SK-N-SH (cell line): ENCODE measurements at regions not wholly inside any gene's neighbourhood (a gene's known extent, or its start where the extent isn't known, plus 50 kb on each side); places are given as distances from the start of the nearest gene placed in this dataset.

Experiments used
- CTCF ChIA-PET: fragments of 300-600, 350-600 bp; formaldehyde crosslinking; extraction: SDS; loops from one replicate; lab custom pipeline; 2021; lab: Yijun Ruan, JAX
- POLR2A ChIA-PET: fragments of 350-600 bp; sonication (Branson Sonifier 250); formaldehyde crosslinking; extraction: SDS; loops from one replicate; lab custom pipeline; 2020; ENCODE audit warnings: antibody characterized with exemption, inconsistent platforms; lab: Yijun Ruan, JAX
- DNase-seq: peaks from one replicate; pipeline ENCODE4 v3.0.0; 2012
- H2AFZ ChIP-seq: fragments of 200-600 bp; sonication (generic); 2 replicates; pipeline ENCODE4 v1.8.1; 2016; ENCODE audit warnings: antibody characterized with exemption, mild to moderate bottlenecking, low read depth
- H3F3A ChIP-seq: fragments of 200-600 bp; sonication (generic); replicated peaks from 2 replicates; pipeline ENCODE3; 2016; ENCODE audit warnings: antibody characterized with exemption, mild to moderate bottlenecking; ENCODE audit not compliant: insufficient read depth
- H3K27ac ChIP-seq, 2 experiments: fragments of 200-500 bp in 1 of 2; fragments of 200-600 bp in 1 of 2; sonication (Bioruptor generic) in 1 of 2; sonication (generic), shearing (Covaris generic) in 1 of 2; 2 replicates each; pipeline versions ENCODE4 v1.5.1 to v1.6.1; 2014 to 2016; ENCODE audit warnings: low read depth in 2 of 2, inconsistent platforms in 1 of 2, low read length in 1 of 2, mild to moderate bottlenecking in 1 of 2, mixed read lengths in 1 of 2
- H3K27me3 ChIP-seq: fragments of 200-600 bp; sonication (generic), shearing (Covaris generic); 2 replicates; pipeline ENCODE4 v1.6.1; 2016; ENCODE audit warnings: mixed run types; ENCODE audit not compliant: insufficient read depth
- H3K36me3 ChIP-seq, 2 experiments: fragments of 200-500 bp in 1 of 2; fragments of 200-600 bp in 1 of 2; sonication (Bioruptor generic) in 1 of 2; sonication (generic) in 1 of 2; replicated peaks in 1 of 2; 2 replicates each; pipeline versions ENCODE3 to v1.5.1; 2014 to 2016; ENCODE audit warnings: low read length in 1 of 2, mild to moderate bottlenecking in 1 of 2; ENCODE audit not compliant: insufficient read depth in 2 of 2, control insufficient read depth in 1 of 2
- H3K4me1 ChIP-seq, 2 experiments: fragments of 200-500 bp in 1 of 2; fragments of 200-600 bp in 1 of 2; sonication (Bioruptor generic) in 1 of 2; sonication (generic), shearing (Covaris generic) in 1 of 2; 2 replicates each; pipeline versions ENCODE4 v1.5.1 to v1.6.1; 2014 to 2016; ENCODE audit warnings: low read depth in 1 of 2, low read length in 1 of 2, mixed run types in 1 of 2; ENCODE audit not compliant: insufficient read depth in 2 of 2, control insufficient read depth in 1 of 2
- H3K4me2 ChIP-seq: fragments of 200-600 bp; sonication (generic), shearing (Covaris generic); 2 replicates; pipeline ENCODE4 v1.6.1; 2017; ENCODE audit warnings: mixed run types
- H3K4me3 ChIP-seq, 2 experiments: fragments of 200-500 bp in 1 of 2; fragments of 200-600 bp in 1 of 2; sonication (Bioruptor generic) in 1 of 2; sonication (generic), shearing (Covaris generic) in 1 of 2; 2 replicates each; pipeline versions ENCODE4 v1.5.1 to v1.8.1; 2014 to 2016; ENCODE audit warnings: low read depth in 2 of 2, inconsistent platforms in 1 of 2, low read length in 1 of 2, mild to moderate bottlenecking in 1 of 2, mixed read lengths in 1 of 2, moderate library complexity in 1 of 2
- H3K79me2 ChIP-seq: fragments of 200-600 bp; sonication (generic); 2 replicates; pipeline ENCODE4 v1.8.1; 2017; ENCODE audit warnings: mild to moderate bottlenecking; ENCODE audit not compliant: insufficient read depth
- H3K9ac ChIP-seq: fragments of 200-600 bp; sonication (generic); 2 replicates; pipeline ENCODE4 v1.6.1; 2017; ENCODE audit warnings: mixed run types
- H3K9me2 ChIP-seq: fragments of 200-600 bp; sonication (generic); 2 replicates; pipeline ENCODE4 v1.6.1; 2017; ENCODE audit warnings: mixed run types
- H3K9me3 ChIP-seq: fragments of 200-600 bp; sonication (generic); 2 replicates; pipeline ENCODE4 v1.6.1; 2017; ENCODE audit warnings: mixed run types, mild to moderate bottlenecking, moderate library complexity
- H4K20me1 ChIP-seq: fragments of 200-600 bp; sonication (generic); 2 replicates; pipeline ENCODE4 v1.6.1; 2017; ENCODE audit warnings: mild to moderate bottlenecking, mixed run types; ENCODE audit not compliant: insufficient read depth
- ELF1 ChIP-seq: IDR thresholded peaks from 2 replicates; pipeline ENCODE4 v1.4.0; 2012
- EZH2phosphoT487 ChIP-seq: fragments of 200-600 bp; sonication (generic); IDR thresholded peaks from 2 replicates; pipeline ENCODE4 v1.6.1; 2017; ENCODE audit warnings: low read depth, mixed run types, mild to moderate bottlenecking, antibody characterized with exemption, moderate library complexity, borderline replicate concordance
- FOXJ3 ChIP-seq: sonication (generic); formaldehyde crosslinking; IDR thresholded peaks from 2 replicates; pipeline ENCODE4 v1.5.1; 2020; ENCODE audit warnings: mild to moderate bottlenecking, missing genetic modification reagents
- GABPA ChIP-seq: IDR thresholded peaks from 2 replicates; pipeline ENCODE4 v1.4.0; 2012; ENCODE audit warnings: low read depth, mild to moderate bottlenecking
- GATA2 ChIP-seq: sonication (generic); formaldehyde crosslinking; IDR thresholded peaks from 2 replicates; pipeline ENCODE4 v1.5.0; 2020; ENCODE audit warnings: mild to moderate bottlenecking, missing genetic modification reagents
- JUND ChIP-seq: IDR thresholded peaks from 2 replicates; pipeline ENCODE4 v1.4.0; 2012
- NRF1 ChIP-seq: IDR thresholded peaks from 2 replicates; pipeline ENCODE4 v1.6.1; 2012; ENCODE audit warnings: low read depth, mild to moderate bottlenecking, low read length
- PBX3 ChIP-seq: IDR thresholded peaks from 2 replicates; pipeline ENCODE4; 2012
- RAD21 ChIP-seq: IDR thresholded peaks from 2 replicates; pipeline ENCODE4 v1.6.1; 2012; ENCODE audit warnings: mild to moderate bottlenecking, low read length
- RCOR1 ChIP-seq: fragments of 150-350 bp; IDR thresholded peaks from 2 replicates; pipeline ENCODE4 v1.6.1; 2017; ENCODE audit warnings: antibody characterized with exemption, low read length
- REST ChIP-seq: IDR thresholded peaks from 2 replicates; pipeline ENCODE4 v1.6.1; 2012; ENCODE audit warnings: mild to moderate bottlenecking, low read depth, low read length, moderate library complexity
- RFX5 ChIP-seq: IDR thresholded peaks from 2 replicates; pipeline ENCODE4 v1.6.1; 2012; ENCODE audit warnings: mild to moderate bottlenecking, improper control_type of control experiment, low read length
- RXRA ChIP-seq: IDR thresholded peaks from 2 replicates; pipeline ENCODE4 v1.4.0; 2012; ENCODE audit warnings: low read depth, mild to moderate bottlenecking, borderline replicate concordance
- USF2 ChIP-seq: fragments of 150-350 bp; IDR thresholded peaks from 2 replicates; pipeline ENCODE4 v1.6.1; 2017; ENCODE audit warnings: antibody characterized with exemption, low read length, low read depth, borderline replicate concordance
- YY1 ChIP-seq: IDR thresholded peaks from 2 replicates; pipeline ENCODE4 v1.4.0; 2012; ENCODE audit warnings: low read depth, mild to moderate bottlenecking
- ZBTB33 ChIP-seq: IDR thresholded peaks from 2 replicates; pipeline ENCODE4 v1.4.0; 2012; ENCODE audit warnings: low read depth, borderline replicate concordance
- WGBS: methylation state at CpG from one replicate; pipeline ENCODE4 v1.1.6; 2017; ENCODE audit warnings: low lambda C conversion rate; 5-methylcytosine and 5-hydroxymethylcytosine counted together

- Histone ChIP-seq H3K9ac (no peak overlapping the region), H3F3A (no peaks in the 10 kb centered on the region), H3K4me1 (peaks cover 0 to 5% of the 10 kb centered on the region in 2 experiments; a peak in 3 of 4 replicates), H3K4me3 (no peak overlapping the region), H2AFZ (no peak overlapping the region), H3K27me3 (no peaks in the 10 kb centered on the region), H3K4me2 (no peak overlapping the region), H3K79me2 (peaks cover 17% of the 10 kb centered on the region), H3K9me2 (no peaks in the 10 kb centered on the region), H3K27ac (no peak overlapping the region), H3K9me3 (no peaks in the 10 kb centered on the region), H4K20me1 (0 out of 2 replicates have a peak, but pooled peaks cover 9% of the 10 kb centered on the region), H3K36me3 (peaks cover 0 to 17% of the 10 kb centered on the region in 2 experiments)
- POLR2A ChIA-PET, result no interaction called here
- no peak for TF ChIP-seq RFX5
- TF ChIP-seq PBX3, result no peak
- TF ChIP-seq USF2, result no peak
- no peak for TF ChIP-seq ELF1
- TF ChIP-seq REST, result no peak
- TF ChIP-seq YY1, result no peak
- no peak for TF ChIP-seq ZBTB33
- DNase-seq, result no peak
- CTCF ChIA-PET, result no interaction called here
- 75% methylated on average over 4 of the region's 4 CpGs for WGBS
Measured at GRCh38 chr13:74026753-74027152, 107.5 kb downstream of the KLF12 start.

GRCh38 chr13:74025369-74025768 lies 108.8 kb downstream of the KLF12 start:
- Histone ChIP-seq H3K4me3 (no peak overlapping the region), H3K27ac (no peak overlapping the region), H3F3A (no peaks in the 10 kb centered on the region), H4K20me1 (0 out of 2 replicates have a peak, but pooled peaks cover 9% of the 10 kb centered on the region), H3K9me2 (no peaks in the 10 kb centered on the region), H3K79me2 (peaks cover 17% of the 10 kb centered on the region), H3K4me2 (no peak overlapping the region), H3K9ac (no peak overlapping the region), H3K27me3 (no peaks in the 10 kb centered on the region), H2AFZ (no peak overlapping the region), H3K9me3 (no peaks in the 10 kb centered on the region), H3K4me1 (peaks cover 0 to 5% of the 10 kb centered on the region in 2 experiments; a peak in 3 of 4 replicates), H3K36me3 (peaks cover 0 to 17% of the 10 kb centered on the region in 2 experiments)
- DNase-seq, result no peak
- WGBS, result 95% methylated on average over 3 of the region's 3 CpGs
- CTCF ChIA-PET, result interaction anchor here (0.7 kb wide), 1 partner anchor 16 kb away, joined by 3 read pairs; no protein-coding TSS in a partner anchor
- POLR2A ChIA-PET, result no interaction called here
- no peak for TF ChIP-seq RXRA
- TF ChIP-seq EZH2phosphoT487, result no peak
- TF ChIP-seq GABPA, result no peak
- TF ChIP-seq GATA2, result no peak
- TF ChIP-seq RCOR1, result no peak
- TF ChIP-seq NRF1, result no peak
- no peak for TF ChIP-seq USF2
- TF ChIP-seq ZBTB33, result no peak
- TF ChIP-seq YY1, result no peak
- TF ChIP-seq RFX5, result no peak
- TF ChIP-seq FOXJ3 (CRISPR knock-in tag), result no peak
- no peak for TF ChIP-seq JUND
- no peak for TF ChIP-seq RAD21
